GM19438 (cell line): ENCODE measurements at regions not wholly inside any gene's neighbourhood (a gene's known extent, or its start where the extent isn't known, plus 50 kb on each side); places are given as distances from the start of the nearest gene placed in this dataset.
"Not testable (repeated sequence)": the region's sequence is repeated elsewhere in the genome, so short reads cannot be mapped to it uniquely, and the experiment has no call there.

ENCODE experiments used
- ATAC-seq: cut with Tn5 transposase; IDR thresholded peaks from one replicate; pipeline ENCODE4 v1.9.1; 2021; ENCODE audit warnings: low read depth; ENCODE audit not compliant: unreplicated experiment

GRCh38 chr2:193250389-193250788 is 1055.7 kb upstream of the TMEFF2 start:
- ATAC-seq, result no peak

GRCh38 chr2:193240752-193241151 is 1046.0 kb upstream of the TMEFF2 start:
- no peak for ATAC-seq

DNA sequence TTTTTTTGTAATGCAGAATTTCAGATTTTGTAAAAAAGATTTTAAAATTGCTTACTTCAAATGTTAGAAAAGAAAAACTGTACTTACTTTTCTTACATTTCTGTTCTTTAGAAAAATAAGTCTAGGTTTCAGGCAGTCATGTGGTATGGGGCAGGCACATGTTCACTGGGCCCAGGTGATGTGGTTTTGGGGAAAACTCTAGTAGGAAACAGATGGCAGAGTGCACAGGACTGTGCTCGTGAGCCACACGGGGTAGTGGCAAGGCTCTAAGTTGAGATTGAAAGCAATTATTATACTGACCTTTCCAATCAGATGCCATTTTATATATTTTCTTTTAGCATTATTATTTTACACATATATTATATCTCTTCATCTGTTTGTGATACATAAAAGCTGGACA is 1036.9 kb upstream of the TMEFF2 start:
- ATAC-seq, result no peak

- no peak for ATAC-seq
Observed at GRCh38 chr2:193228276-193228675, 1033.5 kb upstream of the TMEFF2 start.

DNA sequence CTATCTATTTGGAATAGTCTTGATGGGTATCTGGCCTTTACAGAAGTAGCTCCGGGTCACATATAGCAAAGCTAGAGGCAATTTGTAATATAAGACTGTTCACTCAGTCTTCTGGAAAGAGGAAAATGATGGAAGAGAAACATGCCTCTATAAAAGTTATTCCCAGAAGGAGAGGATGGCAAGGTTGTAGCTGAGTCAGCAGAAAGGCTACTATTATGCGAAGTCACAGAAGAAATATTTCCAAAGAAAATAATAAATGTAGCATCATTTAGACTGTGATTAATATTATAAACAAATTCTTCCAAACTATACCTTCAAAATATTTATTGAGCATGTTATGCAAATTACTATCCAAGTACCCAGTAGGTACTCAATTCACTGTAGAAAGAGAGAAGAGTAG is 1027.7 kb upstream of the TMEFF2 start:
- no peak for ATAC-seq

DNA sequence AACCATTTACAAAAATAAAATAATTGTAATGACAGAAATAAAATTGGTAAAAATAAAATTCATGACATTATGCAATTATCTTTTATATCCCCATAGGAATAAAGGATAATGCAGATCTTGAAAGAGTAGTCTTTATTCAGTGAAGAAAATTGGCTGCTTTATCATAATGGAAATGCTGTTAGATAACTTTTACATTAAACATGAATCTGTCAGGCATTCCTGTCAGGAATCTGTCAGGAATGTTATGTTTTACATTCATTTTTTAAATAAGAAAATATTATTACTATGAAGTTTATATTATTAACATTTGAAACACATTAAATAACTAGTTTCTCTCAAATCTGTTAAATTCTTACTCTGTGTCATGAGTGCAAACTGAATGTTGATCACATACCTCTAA is 1024.7 kb upstream of the TMEFF2 start:
- ATAC-seq, result no peak

DNA sequence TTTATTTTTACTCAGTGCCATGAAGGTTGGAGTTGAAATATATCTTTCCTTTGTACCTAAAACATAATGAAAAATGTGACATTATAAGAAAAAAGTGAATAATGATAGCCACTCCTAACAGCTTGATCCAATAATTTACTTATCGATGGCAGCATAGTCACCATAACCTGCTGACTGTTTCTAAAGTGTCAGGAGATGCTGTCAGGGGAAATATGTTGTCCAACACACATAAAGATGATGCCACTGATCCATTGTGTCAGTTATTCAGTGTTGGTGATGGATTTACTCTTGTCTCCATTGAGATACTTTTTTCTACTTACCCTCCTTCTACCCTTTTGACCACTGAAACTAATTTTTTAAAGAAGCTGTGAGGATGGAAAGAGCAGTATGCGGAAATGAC is 1006.9 kb upstream of the TMEFF2 start:
- ATAC-seq, result no peak

GRCh38 chr2:193199322-193199721 is 1004.6 kb upstream of the TMEFF2 start:
- no peak for ATAC-seq

DNA sequence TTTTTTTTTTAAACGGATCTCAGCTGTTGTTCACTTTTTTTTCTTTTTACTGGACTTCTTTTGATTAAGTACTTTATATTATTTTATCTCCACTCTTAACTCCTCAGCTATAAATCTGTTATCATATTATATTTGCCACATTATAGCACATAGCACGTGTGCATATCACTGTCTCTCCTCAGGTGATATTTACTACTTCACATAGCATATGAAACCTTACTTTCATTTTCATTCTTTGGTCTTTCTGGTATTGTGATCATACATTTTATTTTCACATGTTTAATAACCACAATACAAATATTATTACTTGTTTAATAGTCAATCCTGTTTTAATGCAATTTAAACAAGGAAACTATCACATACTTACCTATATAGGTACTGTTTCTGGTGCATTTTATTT is 993.1 kb upstream of the TMEFF2 start:
- no peak for ATAC-seq

DNA sequence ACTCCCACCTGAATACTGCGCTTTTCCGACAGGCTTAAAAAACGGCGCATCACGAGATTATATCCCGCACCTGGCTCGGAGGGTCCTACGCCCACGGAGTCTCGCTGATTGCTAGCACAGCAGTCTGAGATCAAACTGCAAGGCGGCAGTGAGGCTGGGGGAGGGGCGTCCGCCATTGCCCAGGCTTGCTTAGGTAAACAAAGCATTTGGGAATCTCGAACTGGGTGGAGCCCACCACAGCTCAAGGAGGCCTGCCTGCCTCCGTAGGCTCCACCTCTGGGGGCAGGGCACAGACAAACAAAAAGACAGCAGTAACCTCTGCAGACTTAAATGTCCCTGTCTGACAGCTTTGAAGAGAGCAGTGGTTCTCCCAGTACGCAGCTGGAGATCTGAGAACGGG is 976.2 kb upstream of the TMEFF2 start:
- not testable (repeated sequence) for ATAC-seq

- no peak for ATAC-seq
Observed at GRCh38 chr2:193156480-193156879, 961.7 kb upstream of the TMEFF2 start.

DNA sequence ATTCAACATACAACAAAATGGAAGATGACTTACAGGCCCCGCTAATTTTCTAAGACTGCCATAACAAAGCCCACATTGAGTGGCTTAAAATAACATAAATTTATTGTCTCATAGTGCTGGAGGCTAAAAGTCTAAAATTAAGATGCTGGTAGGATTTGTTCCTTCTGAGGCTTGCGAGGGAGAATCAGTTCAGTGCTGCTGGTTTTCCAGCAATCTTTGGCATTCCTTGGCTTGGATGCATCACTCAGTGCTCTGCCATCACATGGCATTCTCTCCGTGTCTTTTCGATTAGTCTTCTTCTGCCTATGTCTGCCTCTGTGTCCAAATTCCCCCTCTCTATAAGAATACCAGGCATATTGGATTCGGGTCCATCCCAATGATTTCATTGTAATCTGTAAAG is 959.3 kb upstream of the TMEFF2 start:
- no peak for ATAC-seq

- ATAC-seq, result no peak
Observed at GRCh38 chr2:193153576-193153975, 958.8 kb upstream of the TMEFF2 start.

GRCh38 chr2:193142467-193142866 is 947.7 kb upstream of the TMEFF2 start:
- not testable (repeated sequence) for ATAC-seq

- ATAC-seq, result no peak
Observed at GRCh38 chr2:193141998-193142397, 947.3 kb upstream of the TMEFF2 start.

DNA sequence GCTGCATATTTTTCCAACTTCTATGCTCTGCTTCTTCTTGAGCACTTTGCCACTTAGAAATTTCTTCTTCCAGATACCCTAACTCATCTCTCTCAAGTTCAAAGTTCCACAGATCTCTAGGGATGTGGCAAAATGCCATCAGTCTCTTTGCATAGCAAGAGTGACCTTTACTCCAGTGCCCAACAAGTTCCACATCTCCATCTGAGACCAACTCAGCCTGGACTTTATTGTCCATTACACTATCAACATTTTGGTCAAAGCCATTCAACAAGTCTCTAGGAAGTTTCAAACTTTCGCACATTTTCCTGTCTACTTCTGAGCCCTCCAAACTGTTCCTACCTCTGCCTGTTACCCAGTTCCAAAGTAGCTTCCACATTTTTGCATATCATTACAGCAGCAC is 946.2 kb upstream of the TMEFF2 start:
- not testable (repeated sequence) for ATAC-seq

DNA sequence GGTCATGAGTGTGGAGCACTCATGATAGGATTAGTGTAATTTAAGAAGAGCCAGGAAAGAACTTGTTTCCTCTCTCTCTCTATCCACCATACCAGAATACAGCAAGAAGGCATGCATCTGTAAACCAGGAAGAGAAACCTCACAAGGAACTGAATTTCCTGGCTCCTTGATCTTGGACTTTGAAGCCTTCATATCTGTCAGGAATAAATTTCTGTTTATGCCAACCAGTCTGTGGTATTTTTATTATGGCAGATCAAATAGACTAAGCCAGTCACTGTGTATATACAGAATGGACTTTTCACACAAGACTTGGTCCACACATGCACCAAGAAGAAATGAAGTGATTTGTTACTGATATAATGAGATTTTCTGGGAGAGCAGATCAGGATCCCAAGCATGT is 930.1 kb upstream of the TMEFF2 start:
- no peak for ATAC-seq

DNA sequence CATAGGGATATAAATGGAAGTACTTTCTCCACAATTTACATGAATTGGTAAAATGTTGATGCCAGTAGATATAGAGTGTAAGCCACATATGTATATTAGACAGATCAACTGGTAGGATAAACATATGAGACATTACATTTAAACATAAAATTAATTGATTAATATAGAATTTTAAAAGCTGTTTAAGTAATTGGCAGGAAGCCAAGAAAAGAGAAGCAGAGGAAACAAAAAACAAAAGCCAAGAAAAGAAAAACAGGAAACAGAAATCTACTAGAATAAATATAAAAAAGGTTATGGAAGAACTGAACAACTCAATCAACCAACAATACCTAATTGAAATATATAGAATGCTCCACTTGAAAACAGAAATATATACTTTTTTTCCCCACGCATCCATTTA is 920.1 kb upstream of the TMEFF2 start:
- no peak for ATAC-seq

DNA sequence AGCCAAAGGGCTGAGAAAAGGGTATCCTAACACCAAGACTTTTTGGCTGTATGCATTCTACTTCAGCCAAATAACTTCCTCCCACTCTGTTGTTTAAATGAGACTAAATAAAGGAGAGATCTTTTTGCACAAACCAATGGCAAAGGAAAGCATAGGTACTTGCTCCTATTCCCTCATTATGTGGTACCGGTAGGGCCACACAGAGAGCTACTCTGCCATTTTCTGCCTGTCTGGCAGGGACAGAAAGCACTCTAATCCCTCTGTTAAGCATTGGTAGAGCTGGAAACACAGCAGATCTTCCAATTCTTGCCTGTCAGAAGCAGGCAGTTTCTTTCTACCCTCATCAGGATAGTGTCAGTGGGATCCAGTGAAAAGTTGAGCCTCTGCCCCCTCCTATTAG is 918.3 kb upstream of the TMEFF2 start:
- no peak for ATAC-seq

DNA sequence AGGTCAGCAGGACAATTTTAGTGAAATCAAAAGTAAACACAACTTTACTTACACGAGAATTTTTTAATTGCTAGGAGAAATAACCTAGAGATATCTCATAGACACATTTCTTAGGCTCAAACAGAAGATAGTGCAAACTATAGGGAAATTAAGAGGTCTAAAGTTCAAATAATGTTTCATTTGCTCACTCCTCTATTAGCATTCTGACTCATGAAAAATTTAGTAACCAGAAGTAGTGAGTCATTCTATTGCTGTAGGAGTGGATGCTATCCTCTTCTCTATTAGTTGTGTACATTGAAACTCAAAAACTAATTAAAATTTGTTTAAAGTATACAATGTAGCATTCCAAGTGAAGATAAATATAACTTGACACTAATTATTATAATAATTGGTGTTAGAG is 908.3 kb upstream of the TMEFF2 start:
- no peak for ATAC-seq

GRCh38 chr2:193101591-193101990 is 906.9 kb upstream of the TMEFF2 start:
- ATAC-seq, result no peak

GRCh38 chr2:193088026-193088425 is 893.3 kb upstream of the TMEFF2 start:
- ATAC-seq, result no peak

GRCh38 chr2:193076995-193077394 is 882.3 kb upstream of the TMEFF2 start:
- no peak for ATAC-seq

- no peak for ATAC-seq
Observed at GRCh38 chr2:193074933-193075332, 880.2 kb upstream of the TMEFF2 start.
